Stimulated activated CD4-positive, alpha-beta T cell treated with anti-CD3 and anti-CD28 coated beads, Interleukin-4, amount 100 ng/mL, for 4 hours (primary cell): ENCODE measurements at regions not wholly inside any gene's neighbourhood (a gene's known extent, or its start where the extent isn't known, plus 50 kb on each side); places are given as distances from the start of the nearest gene placed in this dataset.
"Not testable (repeated sequence)": the region's sequence is repeated elsewhere in the genome, so short reads cannot be mapped to it uniquely, and the experiment has no call there.

Source experiments
- DNase-seq, 2 experiments: peaks; one replicate each; pipeline ENCODE4 v3.0.0-alpha.2; 2020

DNA sequence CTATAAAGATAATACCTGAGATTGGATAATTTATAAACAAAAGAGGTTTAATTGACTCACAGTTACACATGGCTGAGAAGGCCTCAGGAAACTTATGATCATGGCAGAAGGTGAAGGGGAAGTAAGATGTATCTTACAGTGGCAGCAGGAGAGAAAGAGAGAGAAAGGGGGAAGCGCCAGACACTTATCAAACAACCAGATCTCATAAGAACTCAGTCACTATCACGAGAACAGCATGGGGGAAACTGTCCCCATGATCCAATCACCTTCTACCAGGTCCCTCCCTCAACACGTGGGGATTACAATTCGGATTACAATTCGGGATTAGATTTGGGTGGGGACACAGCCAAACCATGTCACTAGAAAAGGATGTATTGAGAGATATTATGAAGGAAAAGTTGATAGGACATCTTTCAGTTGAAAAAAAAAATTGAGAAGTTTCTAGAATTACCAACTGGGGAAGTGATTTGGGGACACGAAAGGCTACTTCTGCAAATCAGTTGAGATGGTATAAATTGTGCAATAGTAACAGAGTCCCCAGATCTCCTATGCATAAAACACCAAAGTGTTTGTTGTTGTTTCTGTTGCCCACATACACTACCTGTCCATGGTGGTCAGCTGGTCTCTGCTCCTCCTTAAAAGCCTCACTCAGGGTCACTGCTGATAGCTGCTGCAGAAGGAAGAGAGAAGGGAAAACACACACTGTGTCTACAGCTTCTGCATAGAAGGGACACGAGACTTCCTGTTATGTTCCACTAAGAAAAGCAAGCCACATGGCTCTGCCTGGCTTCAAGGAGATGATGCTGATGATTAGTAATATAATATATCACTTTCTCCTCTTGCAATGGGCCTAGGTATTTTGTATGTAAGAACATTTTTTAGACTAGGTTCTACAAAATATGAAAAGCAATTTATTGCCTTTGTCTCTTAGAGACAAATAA is 465.5 kb downstream of the PDZRN4 start:
- no peak for DNase-seq

DNA sequence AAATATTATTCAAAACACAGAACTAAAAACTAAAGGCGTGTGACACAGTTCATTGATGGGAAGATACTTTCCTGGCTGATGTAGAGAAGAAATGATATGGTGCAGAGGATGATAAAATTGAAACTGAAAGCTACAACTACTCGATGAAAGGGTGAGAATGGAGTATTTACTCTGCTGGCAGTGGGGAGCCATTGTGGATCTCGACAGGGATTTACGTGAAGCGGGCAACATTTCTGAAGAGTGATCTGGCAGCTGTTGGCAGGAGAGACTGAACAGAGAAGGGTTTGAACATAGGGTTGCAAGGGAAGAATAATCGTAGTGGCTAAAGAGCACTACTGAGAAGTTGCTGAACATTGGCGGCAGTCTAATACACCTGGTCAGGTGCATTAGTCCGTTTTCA is 464.9 kb downstream of the PDZRN4 start:
- DNase-seq = no peak

- DNase-seq = no peak
Measured at GRCh38 chr12:41645624-41646023, 457.5 kb downstream of the PDZRN4 start.

GRCh38 chr12:41642808-41643207 is 454.7 kb downstream of the PDZRN4 start:
- DNase-seq = not testable (repeated sequence)

- DNase-seq = no peak
Measured at GRCh38 chr12:41636653-41637052, 448.5 kb downstream of the PDZRN4 start.

- DNase-seq = no peak
Measured at GRCh38 chr12:41635626-41636364, 447.7 kb downstream of the PDZRN4 start.

DNA sequence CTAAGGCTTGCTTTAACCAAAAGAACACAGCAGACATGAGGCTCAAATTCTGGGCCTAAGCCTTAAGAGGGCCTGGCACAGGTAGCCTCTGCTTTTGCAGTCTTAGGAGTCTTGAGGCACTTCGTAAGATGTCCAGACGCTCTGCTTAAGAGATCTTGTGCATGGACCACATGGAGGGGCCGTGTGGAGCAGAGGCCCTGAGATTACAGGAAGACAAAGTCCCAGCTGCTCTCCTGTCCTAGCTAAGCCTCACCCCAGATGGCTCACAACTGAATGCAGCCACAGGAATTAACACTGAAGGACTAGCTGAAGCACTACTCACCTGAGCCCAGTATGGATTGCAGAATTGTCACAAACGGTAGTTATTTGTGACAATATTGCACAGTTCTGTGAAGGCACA is 446.0 kb downstream of the PDZRN4 start:
- no peak for DNase-seq

GRCh38 chr12:41629611-41630010 is 441.5 kb downstream of the PDZRN4 start:
- DNase-seq = no peak

GRCh38 chr12:41627476-41627875 is 439.4 kb downstream of the PDZRN4 start:
- DNase-seq = no peak

- no peak for DNase-seq
Measured at GRCh38 chr12:41624571-41624970, 436.5 kb downstream of the PDZRN4 start.
